ENCODE measurements at regions not wholly inside any gene's neighbourhood (a gene's known extent, or its start where the extent isn't known, plus 50 kb on each side); places are given as distances from the start of the nearest gene placed in this dataset.
"Not testable (repeated sequence)": the region's sequence is repeated elsewhere in the genome, so short reads cannot be mapped to it uniquely, and the experiment has no call there.

GRCh38 chr1:99062192-99062591 lies 57.5 kb upstream of the PLPPR5 start:
- no peak for DNase-seq

- DNase-seq, result no peak
Measured at GRCh38 chr1:99069146-99069545, 64.5 kb upstream of the PLPPR5 start.

GRCh38 chr1:99078529-99078928 lies 73.9 kb upstream of the PLPPR5 start:
- DNase-seq, result not testable (repeated sequence)

- no peak for DNase-seq
Measured at GRCh38 chr1:99082366-99082765, 77.7 kb upstream of the PLPPR5 start.

- DNase-seq, result no peak
Measured at GRCh38 chr1:99083338-99083737, 78.7 kb upstream of the PLPPR5 start.

GRCh38 chr1:99084562-99084961 lies 79.9 kb upstream of the PLPPR5 start:
- DNase-seq, result no peak

- DNase-seq, result no peak
Measured at GRCh38 chr1:99086057-99086456, 81.4 kb upstream of the PLPPR5 start.

- no peak for DNase-seq
Measured at GRCh38 chr1:99098589-99098988, 93.9 kb upstream of the PLPPR5 start.

GRCh38 chr1:99106274-99106673 lies 101.6 kb upstream of the PLPPR5 start:
- no peak for DNase-seq

- DNase-seq, result no peak
Measured at GRCh38 chr1:99107680-99108079, 103.0 kb upstream of the PLPPR5 start.

- DNase-seq, result no peak
Measured at GRCh38 chr1:99110140-99111041, 105.7 kb upstream of the PLPPR5 start.

GRCh38 chr1:99115231-99115630 lies 110.6 kb upstream of the PLPPR5 start:
- DNase-seq, result no peak

- DNase-seq, result no peak
Measured at GRCh38 chr1:99119188-99119587, 114.5 kb upstream of the PLPPR5 start.

- DNase-seq, result no peak
Measured at GRCh38 chr1:99122039-99122438, 117.4 kb upstream of the PLPPR5 start.

- DNase-seq, result no peak
Measured at GRCh38 chr1:99123936-99124335, 119.3 kb upstream of the PLPPR5 start.

- no peak for DNase-seq
Measured at GRCh38 chr1:99131546-99131945, 126.9 kb upstream of the PLPPR5 start.

- DNase-seq, result no peak
Measured at GRCh38 chr1:99133756-99134500, 129.3 kb upstream of the PLPPR5 start.

- no peak for DNase-seq
Measured at GRCh38 chr1:99137554-99138206, 126.6 kb upstream of the PLPPR4 start.

- DNase-seq, result no peak
Measured at GRCh38 chr1:99139876-99140275, 124.4 kb upstream of the PLPPR4 start.

- peak; percentile 49 for DNase-seq
Measured at GRCh38 chr1:99146129-99146848, 118.0 kb upstream of the PLPPR4 start.

GRCh38 chr1:99149952-99150351 lies 114.3 kb upstream of the PLPPR4 start:
- DNase-seq, result no peak

- DNase-seq, result no peak
Measured at GRCh38 chr1:99152132-99152531, 112.2 kb upstream of the PLPPR4 start.

- DNase-seq, result no peak
Measured at GRCh38 chr1:99163671-99164070, 100.6 kb upstream of the PLPPR4 start.
